ENCODE measurements at regions not wholly inside any gene's neighbourhood (a gene's known extent, or its start where the extent isn't known, plus 50 kb on each side); places are given as distances from the start of the nearest gene placed in this dataset.

- FAIRE-seq: no peak
Observed at GRCh38 chrX:727738-728621, 97.4 kb downstream of the SHOX start.

- no peak for FAIRE-seq
Observed at GRCh38 chrX:725971-726370, 95.4 kb downstream of the SHOX start.

DNA sequence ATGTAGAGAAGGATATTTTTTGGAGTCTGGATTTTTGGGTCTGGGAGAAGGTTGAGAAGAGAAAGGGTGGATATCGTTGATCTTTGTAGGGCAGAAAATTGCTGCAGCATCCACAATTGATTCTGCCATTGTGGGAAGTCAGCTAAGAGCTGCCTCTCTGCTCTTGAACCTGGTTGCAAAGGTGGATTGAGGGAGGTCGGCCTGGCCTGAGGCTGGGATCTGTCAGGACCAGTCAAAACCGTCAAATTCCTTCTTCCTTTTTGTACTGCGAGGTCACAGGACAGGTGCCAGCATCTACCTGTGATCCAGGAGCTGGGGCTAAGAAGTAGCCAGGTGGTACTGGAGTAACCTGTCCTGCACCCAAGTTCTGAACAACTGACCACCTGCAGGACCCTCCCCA lies 93.7 kb downstream of the SHOX start:
- FAIRE-seq: no peak

DNA sequence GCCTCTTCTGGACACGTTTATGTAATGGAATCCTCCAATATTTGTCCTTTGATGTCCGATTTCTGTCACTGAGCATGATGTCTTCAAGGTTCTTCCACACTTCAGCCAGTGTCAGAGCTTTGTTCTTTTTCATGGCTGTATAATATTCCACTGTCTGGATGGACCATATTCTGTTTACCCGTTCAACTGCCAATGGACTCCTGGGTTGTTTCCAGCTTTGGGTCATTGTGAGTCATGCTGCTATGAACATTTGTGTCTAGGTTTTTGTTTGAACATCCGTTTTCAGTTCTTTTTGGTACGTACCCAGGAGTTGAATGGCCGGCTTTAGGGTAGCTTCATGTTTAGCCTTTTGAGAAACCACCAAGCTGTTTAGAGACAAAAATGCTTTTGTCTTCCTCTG lies 93.2 kb downstream of the SHOX start:
- FAIRE-seq: no peak

- FAIRE-seq: no peak
Observed at GRCh38 chrX:721354-721753, 90.8 kb downstream of the SHOX start.

- no peak for FAIRE-seq
Observed at GRCh38 chrX:720825-721224, 90.2 kb downstream of the SHOX start.

DNA sequence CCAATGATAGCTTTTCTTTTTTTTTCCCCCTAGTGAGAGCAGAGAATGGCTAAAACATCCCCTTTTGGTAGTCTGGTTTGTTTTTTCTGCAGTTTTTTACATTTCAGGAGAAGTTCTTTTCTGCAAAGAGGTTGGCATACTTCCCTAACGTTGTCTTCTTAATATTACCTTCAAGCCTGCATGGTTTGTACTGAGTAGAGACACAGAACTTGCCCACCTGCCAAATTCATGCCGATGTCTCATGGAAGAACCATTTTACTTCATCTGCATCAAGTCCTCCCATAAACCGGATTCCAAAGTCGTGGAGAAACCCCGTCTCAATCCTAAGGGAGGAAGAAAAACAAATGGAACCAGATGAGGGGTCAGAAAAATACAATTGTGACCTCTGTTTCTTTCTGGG lies 89.7 kb downstream of the SHOX start:
- no peak for FAIRE-seq

DNA sequence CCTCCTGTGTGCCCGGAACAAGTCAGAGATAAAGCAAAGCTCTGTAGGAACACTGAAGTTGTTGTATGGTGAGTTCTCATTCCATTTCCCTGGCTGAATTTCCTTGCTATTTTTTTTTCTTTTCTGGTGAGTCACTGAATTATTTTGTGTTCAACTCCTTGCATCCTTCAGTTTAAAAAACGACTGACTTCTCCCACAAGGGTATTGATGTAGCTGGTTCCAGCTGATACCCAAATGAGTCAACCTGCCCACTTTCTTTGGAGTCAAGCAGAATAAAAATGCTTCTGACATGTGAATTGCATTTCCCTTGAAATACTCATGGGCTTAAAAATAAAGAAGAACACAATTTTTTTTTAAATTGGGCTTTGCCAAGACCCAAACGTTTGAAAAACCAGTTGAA lies 85.5 kb downstream of the SHOX start:
- no peak for FAIRE-seq

- no peak for FAIRE-seq
Observed at GRCh38 chrX:714131-714530, 83.5 kb downstream of the SHOX start.
